H1 (cell line): ENCODE measurements at regions not wholly inside any gene's neighbourhood (a gene's known extent, or its start where the extent isn't known, plus 50 kb on each side); places are given as distances from the start of the nearest gene placed in this dataset.
A peak's percentile ranks its signal among the peaks of the same experiment; 100 is the strongest.

Experiments
- EZH2 ChIP-seq: fragments of 200-600 bp; sonication (generic); IDR thresholded peaks from 2 replicates; pipeline ENCODE4 v1.7.1; 2012; ENCODE audit warnings: low read depth, mild to moderate bottlenecking, moderate library complexity, low read length, inconsistent platforms; ENCODE audit not compliant: severe bottlenecking
- FOSL1 ChIP-seq: IDR thresholded peaks from 2 replicates; pipeline ENCODE4 v1.6.1; 2011; ENCODE audit warnings: mild to moderate bottlenecking, low read depth, low read length, moderate library complexity; ENCODE audit not compliant: insufficient read depth
- GTF2F1 ChIP-seq: IDR thresholded peaks from 2 replicates; pipeline ENCODE4 v1.6.1; 2012; ENCODE audit warnings: low read depth, low read length, improper control_type of control experiment, borderline replicate concordance
- JUN ChIP-seq: IDR thresholded peaks from 2 replicates; pipeline ENCODE4 v1.6.1; 2011; ENCODE audit warnings: low read depth, mild to moderate bottlenecking, improper control_type of control experiment, low read length
- KDM5A ChIP-seq: fragments of 200-600 bp; IDR thresholded peaks from 2 replicates; pipeline ENCODE4 v1.7.1; 2012; ENCODE audit warnings: mild to moderate bottlenecking, low read length, inconsistent platforms, mixed read lengths
- NRF1 ChIP-seq: IDR thresholded peaks from 2 replicates; pipeline ENCODE4 v1.6.1; 2011; ENCODE audit warnings: mild to moderate bottlenecking, low read depth, low read length, improper control_type of control experiment
- POLR2A ChIP-seq, 2 experiments: IDR thresholded peaks; 1 replicate in 1 of 2; 2 replicates in 1 of 2; pipeline ENCODE4 v1.6.1; 2011; ENCODE audit warnings: low read depth in 2 of 2, low read length in 2 of 2, mild to moderate bottlenecking in 2 of 2; ENCODE audit errors: control extremely low read depth in 1 of 2
- POLR2AphosphoS5 ChIP-seq: IDR thresholded peaks from 2 replicates; pipeline ENCODE4 v1.6.1; 2011; ENCODE audit warnings: low read depth, low read length
- RAD21 ChIP-seq, 2 experiments: IDR thresholded peaks in 1 of 2; conservative IDR thresholded peaks in 1 of 2; 2 replicates each; pipeline ENCODE4 v1.6.1; 2011; ENCODE audit warnings: low read depth in 2 of 2, low read length in 2 of 2, improper control_type of control experiment in 1 of 2, inconsistent platforms in 1 of 2, mild to moderate bottlenecking in 1 of 2, moderate library complexity in 1 of 2
- RBBP5 ChIP-seq: IDR thresholded peaks from 2 replicates; pipeline ENCODE4 v1.7.1; 2012; ENCODE audit warnings: low read depth, mild to moderate bottlenecking, inconsistent platforms, low read length, moderate library complexity, borderline replicate concordance
- RXRA ChIP-seq: IDR thresholded peaks from 2 replicates; pipeline ENCODE4 v1.6.1; 2011; ENCODE audit warnings: low read depth, mild to moderate bottlenecking, low read length, moderate library complexity; ENCODE audit not compliant: insufficient read depth
- SUZ12 ChIP-seq: fragments of 200-600 bp; sonication (generic); IDR thresholded peaks from 2 replicates; pipeline ENCODE4 v1.6.1; 2012; ENCODE audit warnings: mild to moderate bottlenecking, inconsistent platforms, low read length, moderate library complexity, mixed read lengths
- TAF7 ChIP-seq: optimal IDR thresholded peaks from 2 replicates; pipeline ENCODE3; 2011; ENCODE audit warnings: low read depth, mild to moderate bottlenecking, inconsistent platforms, low read length, moderate library complexity, borderline replicate concordance
- TBP ChIP-seq: IDR thresholded peaks from 2 replicates; pipeline ENCODE4 v1.6.1; 2011; ENCODE audit warnings: low read depth, low read length, improper control_type of control experiment
- TCF12 ChIP-seq: IDR thresholded peaks from 2 replicates; pipeline ENCODE4 v1.6.1; 2011; ENCODE audit warnings: low read depth, mild to moderate bottlenecking, low read length
- USF2 ChIP-seq: IDR thresholded peaks from 2 replicates; pipeline ENCODE4 v1.6.1; 2011; ENCODE audit warnings: low read length, improper control_type of control experiment

- TF ChIP-seq USF2, result peak; percentile 27
- TF ChIP-seq POLR2A (IDR thresholded peaks at IDR 0.05; ENCODE audit: control extremely low read depth in 1 of 2, low read depth in 2 of 2, low read length in 2 of 2), result no peak
- no peak for TF ChIP-seq FOSL1
- TF ChIP-seq RAD21 (IDR thresholded peaks at IDR 0.05 in 1 of 2, conservative IDR thresholded peaks at IDR 0.05 in 1 of 2; ENCODE audit: low read depth in 2 of 2, low read length in 2 of 2), result peak; percentile 15 to 31; a peak in 1 of 4 replicates
- 0 out of 2 replicates have a peak, but pooled peaks have one; percentile 10 for TF ChIP-seq RBBP5
- TF ChIP-seq KDM5A, result no peak
- no peak for TF ChIP-seq RXRA
- no peak for TF ChIP-seq JUN
- no peak for TF ChIP-seq NRF1
- TF ChIP-seq TCF12, result no peak
- no peak for TF ChIP-seq POLR2AphosphoS5
- TF ChIP-seq GTF2F1, result no peak
- TF ChIP-seq EZH2, result peak; percentile 16
- no peak for TF ChIP-seq TBP
- no peak for TF ChIP-seq TAF7
- no peak for TF ChIP-seq SUZ12
- TF ChIP-seq, all 59 proteins: peak for 5
Measured at GRCh38 chr7:1290679-1291356, 58.1 kb downstream of the UNCX start (continued).
